ENCODE measurements at regions not wholly inside any gene's neighbourhood (a gene's known extent, or its start where the extent isn't known, plus 50 kb on each side); places are given as distances from the start of the nearest gene placed in this dataset.
"Not testable (repeated sequence)": the region's sequence is repeated elsewhere in the genome, so short reads cannot be mapped to it uniquely, and the experiment has no call there.

- TF ChIP-seq CTCF (IDR thresholded peaks at IDR 0.05) = no peak
- no peak for TF ChIP-seq POLR2A (IDR thresholded peaks at IDR 0.05)
- Histone ChIP-seq H3K4me3 (no peak overlapping the region), H3K27me3 (no peaks in the 10 kb centered on the region), H3K4me1 (no peaks in the 10 kb centered on the region), H3K27ac (no peak overlapping the region), H3K36me3 (no peaks in the 10 kb centered on the region), H3K9me3 (no peaks in the 10 kb centered on the region)
- DNase-seq = no peak
- intact Hi-C loops (cut with DNase I; ENCODE audit: low total_unique reads) = no loop called here
These were observed 210.6 kb upstream of the IRF2BP2 start for GRCh38 chr1:234820597-234820996.

- H3K36me3 ChIP-seq; H3K27ac ChIP-seq; H3K4me1 ChIP-seq; H3K4me3 ChIP-seq; H3K27me3 ChIP-seq; H3K9me3 ChIP-seq; DNase-seq; intact Hi-C loops (cut with DNase I; ENCODE audit: low total_unique reads): not testable (repeated sequence)
These were observed 209.9 kb upstream of the IRF2BP2 start for GRCh38 chr1:234819845-234820244.

GRCh38 chr1:234818040-234818387, 208.0 kb upstream of the IRF2BP2 start:
- intact Hi-C loops (cut with DNase I; ENCODE audit: low total_unique reads); H3K4me3 ChIP-seq; H3K36me3 ChIP-seq; DNase-seq; H3K27me3 ChIP-seq; H3K4me1 ChIP-seq; H3K9me3 ChIP-seq: not testable (repeated sequence)
- peak overlapping the region; percentile 60 to 70 for H3K27ac ChIP-seq

- H3K4me3 ChIP-seq; intact Hi-C loops (cut with DNase I; ENCODE audit: low total_unique reads); H3K36me3 ChIP-seq; H3K9me3 ChIP-seq; H3K4me1 ChIP-seq; H3K27me3 ChIP-seq: not testable (repeated sequence)
- DNase-seq = peak in 1 of 2 donors; percentile 48
- H3K27ac ChIP-seq = peak overlapping the region; percentile 60 to 70
These were observed 207.5 kb upstream of the IRF2BP2 start for GRCh38 chr1:234817313-234818039.

GRCh38 chr1:234816864-234817263, 206.9 kb upstream of the IRF2BP2 start:
- H3K4me1 ChIP-seq; H3K9me3 ChIP-seq; intact Hi-C loops (cut with DNase I; ENCODE audit: low total_unique reads); H3K36me3 ChIP-seq; H3K27me3 ChIP-seq; H3K4me3 ChIP-seq: not testable (repeated sequence)
- peak; percentile 71 to 77 for DNase-seq
- H3K27ac ChIP-seq = peak overlapping the region; percentile 60 to 70

GRCh38 chr1:234816186-234816851, 206.3 kb upstream of the IRF2BP2 start:
- H3K36me3 ChIP-seq; intact Hi-C loops (cut with DNase I; ENCODE audit: low total_unique reads); H3K27me3 ChIP-seq; H3K4me1 ChIP-seq; H3K9me3 ChIP-seq: not testable (repeated sequence)
- peak overlapping the region; percentile 60 to 70 for H3K27ac ChIP-seq
- peak overlapping the region in 1 of 2 donors; percentile 16 for H3K4me3 ChIP-seq
- peak; percentile 82 to 85 for DNase-seq

GRCh38 chr1:234815295-234815815, 205.4 kb upstream of the IRF2BP2 start:
- intact Hi-C loops (cut with DNase I; ENCODE audit: low total_unique reads); H3K4me3 ChIP-seq; H3K36me3 ChIP-seq; DNase-seq; H3K4me1 ChIP-seq; H3K27me3 ChIP-seq; H3K27ac ChIP-seq; H3K9me3 ChIP-seq: not testable (repeated sequence)

GRCh38 chr1:234814235-234814634, 204.3 kb upstream of the IRF2BP2 start:
- H3K4me3 ChIP-seq; H3K36me3 ChIP-seq; H3K27ac ChIP-seq; DNase-seq; H3K9me3 ChIP-seq; H3K27me3 ChIP-seq; intact Hi-C loops (cut with DNase I; ENCODE audit: low total_unique reads); H3K4me1 ChIP-seq: not testable (repeated sequence)

GRCh38 chr1:234811824-234812223, 201.8 kb upstream of the IRF2BP2 start:
- intact Hi-C loops (cut with DNase I; ENCODE audit: low total_unique reads); H3K27ac ChIP-seq; H3K9me3 ChIP-seq; H3K4me3 ChIP-seq; H3K36me3 ChIP-seq; H3K27me3 ChIP-seq; H3K4me1 ChIP-seq; DNase-seq: not testable (repeated sequence)

- H3K27me3 ChIP-seq; H3K27ac ChIP-seq; H3K36me3 ChIP-seq; H3K9me3 ChIP-seq; H3K4me1 ChIP-seq; H3K4me3 ChIP-seq; intact Hi-C loops (cut with DNase I; ENCODE audit: low total_unique reads); DNase-seq: not testable (repeated sequence)
These were observed 200.7 kb upstream of the IRF2BP2 start for GRCh38 chr1:234810726-234811125.

- intact Hi-C loops (cut with DNase I; ENCODE audit: low total_unique reads); H3K27ac ChIP-seq: not testable (repeated sequence)
These were observed 199.9 kb upstream of the IRF2BP2 start for GRCh38 chr1:234809854-234810245.

GRCh38 chr1:234808943-234809853, 199.2 kb upstream of the IRF2BP2 start:
- not testable (repeated sequence) for H3K27ac ChIP-seq

More at GRCh38 chr1:234809854-234810245, 199.9 kb upstream of the IRF2BP2 start:
- H3K9me3 ChIP-seq, H3K4me3 ChIP-seq, DNase-seq, H3K27me3 ChIP-seq, H3K36me3 ChIP-seq, H3K4me1 ChIP-seq: not testable (repeated sequence)

More at GRCh38 chr1:234808943-234809853, 199.2 kb upstream of the IRF2BP2 start:
- H3K4me3 ChIP-seq; DNase-seq; H3K4me1 ChIP-seq; H3K9me3 ChIP-seq; H3K36me3 ChIP-seq; H3K27me3 ChIP-seq; intact Hi-C loops (cut with DNase I; ENCODE audit: low total_unique reads): not testable (repeated sequence)

Measured in uterus (tissue), 3 donors.